Gastroesophageal sphincter (tissue), 4 donors: ENCODE measurements at regions not wholly inside any gene's neighbourhood (a gene's known extent, or its start where the extent isn't known, plus 50 kb on each side); places are given as distances from the start of the nearest gene placed in this dataset.
A peak's percentile ranks its signal among the peaks of the same experiment; 100 is the strongest.

ENCODE experiments used
- ATAC-seq: fragments of 150-250 bp; one replicate; pipeline ENCODE4 v1.9.1; 2016; ENCODE audit warnings: mild to moderate bottlenecking, moderate library complexity
- H3K27ac ChIP-seq, 4 donors: fragments of 200-600 bp; sonication (generic) in 3 of 4; 1 replicate in 3 of 4; 2 replicates in 1 of 4; pipeline ENCODE4 v1.5.1; 2016 to 2019
- H3K27me3 ChIP-seq: fragments of 200-600 bp; sonication (generic); one replicate; pipeline ENCODE4 v1.5.1; 2019
- H3K36me3 ChIP-seq, 2 donors: fragments of 200-600 bp; sonication (generic); one replicate each; pipeline ENCODE4 v1.5.1; 2019; ENCODE audit warnings: control low read depth in 1 of 2
- H3K4me1 ChIP-seq, 3 donors: fragments of 200-600 bp; sonication (generic); 1 replicate in 2 of 3; 2 replicates in 1 of 3; pipeline ENCODE4 v1.5.1; 2016 to 2019; ENCODE audit warnings: control low read depth in 2 of 3
- H3K4me3 ChIP-seq, 2 donors: fragments of 200-600 bp; sonication (generic); one replicate each; pipeline ENCODE4 v1.5.1; 2019; ENCODE audit warnings: mild to moderate bottlenecking in 1 of 2, moderate library complexity in 1 of 2
- H3K9me3 ChIP-seq, 3 donors: fragments of 200-600 bp; sonication (generic); one replicate each; pipeline ENCODE4 v1.5.1; 2017 to 2019; ENCODE audit warnings: control low read depth in 2 of 3
- EP300 ChIP-seq: sonication (generic); formaldehyde crosslinking; IDR thresholded peaks from one replicate; pipeline ENCODE4 v1.6.1; 2017; ENCODE audit warnings: antibody characterized with exemption, mild to moderate bottlenecking
- POLR2A ChIP-seq, 2 donors: fragments of 450-650 bp; IDR thresholded peaks; one replicate each; pipeline ENCODE4 v1.6.1; 2017; ENCODE audit warnings: antibody characterized with exemption in 2 of 2, mild to moderate bottlenecking in 2 of 2, moderate library complexity in 1 of 2
- POLR2AphosphoS5 ChIP-seq: sonication (generic); formaldehyde crosslinking; IDR thresholded peaks from one replicate; pipeline ENCODE4 v1.6.1; 2017; ENCODE audit warnings: antibody characterized with exemption
- WGBS, 2 donors: methylation state at CpG; one replicate each; pipeline ENCODE4 v1.1.5; 2018; ENCODE audit warnings: low coverage in 1 of 2; 5-methylcytosine and 5-hydroxymethylcytosine counted together
- TF ChIP-seq, protein P1 (sequence below), 4 experiments: fragments of 200-600 bp in 2 of 4; fragments of 450-650 bp in 2 of 4; sonication (generic) in 1 of 4; IDR thresholded peaks; one replicate each; pipeline ENCODE4 v1.5.1; 2017 to 2019; ENCODE audit warnings: antibody characterized with exemption in 4 of 4, mild to moderate bottlenecking in 2 of 4, moderate library complexity in 2 of 4

DNA sequence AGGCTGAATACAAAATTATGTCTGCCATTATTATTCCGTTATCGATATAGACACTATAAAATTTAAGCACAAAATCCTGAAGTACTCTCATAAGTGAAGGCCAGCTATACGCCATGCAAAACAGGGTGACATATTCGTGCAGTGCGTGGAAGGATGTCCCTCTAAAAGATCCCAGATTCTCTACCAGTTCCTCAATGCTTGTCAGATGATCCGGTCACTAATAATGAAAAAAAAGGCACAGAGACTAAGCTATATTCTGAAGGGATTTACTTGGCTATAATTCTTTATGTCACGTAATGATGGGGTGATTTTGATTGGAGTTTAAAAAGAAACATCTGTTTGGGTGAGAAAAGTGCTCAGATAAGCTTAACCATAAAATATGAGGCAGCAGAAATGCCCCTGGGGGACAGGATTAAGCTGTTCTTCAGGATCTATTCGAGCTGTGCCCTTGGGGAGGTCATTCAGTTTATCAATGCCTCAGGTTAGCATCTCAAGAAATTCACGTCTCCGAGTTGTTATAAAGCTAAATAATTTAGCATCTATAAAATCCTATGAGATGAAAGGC lies 229.7 kb upstream of the PITRM1 start:
- Histone ChIP-seq H3K27ac (no peak overlapping the region), H3K9me3 (no peaks in the 10 kb centered on the region), H3K4me3 (no peak overlapping the region), H3K4me1 (peaks cover 0 to 21% (median 3%) of the 10 kb centered on the region in 3 donors), H3K36me3 (no peaks in the 10 kb centered on the region), H3K27me3 (no peaks in the 10 kb centered on the region)
- 81 to 90% methylated on average over 7 to 9 of the region's 10 CpGs for WGBS, 2 donors
- no peak for ATAC-seq
- no peak for TF ChIP-seq POLR2A (IDR thresholded peaks at IDR 0.05)
- no peak for TF ChIP-seq POLR2AphosphoS5
- TF ChIP-seq, protein P1, sequence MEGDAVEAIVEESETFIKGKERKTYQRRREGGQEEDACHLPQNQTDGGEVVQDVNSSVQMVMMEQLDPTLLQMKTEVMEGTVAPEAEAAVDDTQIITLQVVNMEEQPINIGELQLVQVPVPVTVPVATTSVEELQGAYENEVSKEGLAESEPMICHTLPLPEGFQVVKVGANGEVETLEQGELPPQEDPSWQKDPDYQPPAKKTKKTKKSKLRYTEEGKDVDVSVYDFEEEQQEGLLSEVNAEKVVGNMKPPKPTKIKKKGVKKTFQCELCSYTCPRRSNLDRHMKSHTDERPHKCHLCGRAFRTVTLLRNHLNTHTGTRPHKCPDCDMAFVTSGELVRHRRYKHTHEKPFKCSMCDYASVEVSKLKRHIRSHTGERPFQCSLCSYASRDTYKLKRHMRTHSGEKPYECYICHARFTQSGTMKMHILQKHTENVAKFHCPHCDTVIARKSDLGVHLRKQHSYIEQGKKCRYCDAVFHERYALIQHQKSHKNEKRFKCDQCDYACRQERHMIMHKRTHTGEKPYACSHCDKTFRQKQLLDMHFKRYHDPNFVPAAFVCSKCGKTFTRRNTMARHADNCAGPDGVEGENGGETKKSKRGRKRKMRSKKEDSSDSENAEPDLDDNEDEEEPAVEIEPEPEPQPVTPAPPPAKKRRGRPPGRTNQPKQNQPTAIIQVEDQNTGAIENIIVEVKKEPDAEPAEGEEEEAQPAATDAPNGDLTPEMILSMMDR (IDR thresholded peaks at IDR 0.05), result no peak
- TF ChIP-seq EP300, result no peak

DNA sequence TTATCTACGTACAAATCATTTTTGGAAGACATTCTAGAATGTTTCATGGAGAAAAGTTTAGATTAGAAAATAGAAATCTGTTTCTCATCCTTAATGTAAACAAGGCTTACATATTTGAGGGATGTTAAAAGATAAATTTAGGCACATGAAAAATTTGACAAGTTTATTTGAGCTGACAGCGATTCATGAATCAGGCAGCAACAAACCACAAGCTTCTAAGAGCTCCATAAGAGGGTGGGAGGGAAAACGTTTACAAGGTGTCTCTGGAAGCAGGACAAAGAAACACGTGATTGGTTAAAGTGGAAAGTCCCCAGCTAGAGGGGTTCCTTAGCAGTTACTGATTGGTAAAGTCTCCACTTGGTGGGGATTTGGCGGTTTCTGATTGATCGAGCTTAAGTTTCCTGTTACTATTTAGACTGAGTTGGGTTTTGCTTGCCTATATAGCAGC lies 228.9 kb upstream of the PITRM1 start:
- Histone ChIP-seq H3K9me3 (no peaks in the 10 kb centered on the region), H3K4me1 (peaks cover 0 to 21% (median 3%) of the 10 kb centered on the region in 3 donors), H3K4me3 (no peak overlapping the region), H3K27me3 (no peaks in the 10 kb centered on the region), H3K36me3 (no peaks in the 10 kb centered on the region), H3K27ac (no peak overlapping the region)
- WGBS, 2 donors, result 56 to 79% methylated on average over 6 of the region's 6 CpGs
- no peak for ATAC-seq
- TF ChIP-seq POLR2A (IDR thresholded peaks at IDR 0.05) (no peak), POLR2AphosphoS5 (no peak), EP300 (no peak)
- TF ChIP-seq, protein P1 (IDR thresholded peaks at IDR 0.05), result no peak

DNA sequence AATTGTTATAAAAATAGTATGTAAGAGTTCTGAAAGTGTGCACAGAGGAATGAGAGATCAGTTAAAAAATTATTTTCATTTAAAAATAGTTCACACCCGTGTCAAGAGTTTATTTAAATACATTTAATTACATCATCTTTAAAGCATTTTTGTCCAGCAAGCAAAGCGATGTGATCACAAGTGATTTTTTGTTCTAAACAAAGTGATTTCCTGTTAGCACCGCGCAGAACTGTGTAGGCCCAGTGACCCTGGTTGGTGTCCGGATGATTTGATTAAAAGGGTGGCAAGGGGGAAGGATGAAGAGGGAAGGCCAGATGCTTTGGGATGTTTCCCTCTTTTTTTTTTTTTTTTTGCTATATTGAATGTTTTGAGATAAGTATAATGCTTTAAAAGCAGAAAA lies 227.8 kb upstream of the PITRM1 start:
- Histone ChIP-seq H3K27ac (peak overlapping the region in 2 of 4 donors; percentile 39 to 55), H3K36me3 (no peaks in the 10 kb centered on the region), H3K9me3 (no peaks in the 10 kb centered on the region), H3K4me1 (peaks cover 0 to 24% (median 6%) of the 10 kb centered on the region in 3 donors), H3K27me3 (no peaks in the 10 kb centered on the region), H3K4me3 (no peak overlapping the region)
- WGBS, 2 donors, result 33 to 54% methylated on average over 5 of the region's 5 CpGs
- TF ChIP-seq, protein P1 (IDR thresholded peaks at IDR 0.05), result no peak
- TF ChIP-seq POLR2AphosphoS5, result no peak
- no peak for TF ChIP-seq POLR2A (IDR thresholded peaks at IDR 0.05)
- no peak for TF ChIP-seq EP300
- no peak for ATAC-seq

DNA sequence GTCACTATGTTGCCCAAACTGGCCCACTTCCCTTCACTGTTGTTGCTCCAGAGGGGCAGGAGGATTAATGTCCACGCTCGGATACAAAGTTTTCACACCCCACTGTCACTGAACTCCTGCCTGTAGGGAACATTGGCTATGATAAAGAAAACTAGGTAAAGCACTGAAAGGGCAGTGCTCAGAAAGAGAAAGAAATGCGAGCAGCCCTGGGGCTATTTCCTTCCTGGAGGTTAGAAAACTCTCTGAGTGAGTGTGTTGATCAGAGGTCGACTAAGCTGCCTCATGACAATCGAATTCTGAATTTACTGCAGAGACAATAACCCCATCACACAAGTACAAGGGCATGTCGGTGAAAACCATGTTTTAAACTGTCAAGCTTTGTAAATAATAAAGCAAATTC lies 227.2 kb upstream of the PITRM1 start:
- WGBS, 2 donors, result 64% methylated on average over 3 to 6 of the region's 6 CpGs
- Histone ChIP-seq H3K4me3 (no peak overlapping the region), H3K27ac (peak overlapping the region in 2 of 4 donors; percentile 39 to 55)

More for the DNA sequence above, 227.2 kb upstream of the PITRM1 start:
- H3K27me3 ChIP-seq, result no peaks in the 10 kb centered on the region
- no peaks in the 10 kb centered on the region for H3K36me3 ChIP-seq
- H3K4me1 ChIP-seq, result peaks cover 0 to 27% (median 6%) of the 10 kb centered on the region in 3 donors
- no peak for TF ChIP-seq POLR2A (IDR thresholded peaks at IDR 0.05)
- TF ChIP-seq EP300, result no peak
- TF ChIP-seq POLR2AphosphoS5, result no peak
- TF ChIP-seq, protein P1 (IDR thresholded peaks at IDR 0.05), result no peak
- no peak for ATAC-seq
- peaks cover 0 to 2% (median 0%) of the 10 kb centered on the region in 3 donors for H3K9me3 ChIP-seq
